A673 (cell line): ENCODE measurements at regions not wholly inside any gene's neighbourhood (a gene's known extent, or its start where the extent isn't known, plus 50 kb on each side); places are given as distances from the start of the nearest gene placed in this dataset.

ENCODE experiments used
- BruUV-seq: library from RNA; stranded (reverse); fragments of 400-500 nt; replicated peaks from 2 replicates; lab custom pipeline; 2021; lab: Mats Ljungman, UMichigan
- CTCF ChIA-PET: fragments of 300-600 bp; sonication (Branson Sonifier 250); formaldehyde crosslinking; loops from one replicate; lab custom pipeline; 2022; ENCODE audit warnings: antibody characterized with exemption; lab: Charles Lee
- POLR2A ChIA-PET: fragments of 300-600 bp; sonication (Branson Sonifier 250); formaldehyde crosslinking; loops from one replicate; lab custom pipeline; 2022; ENCODE audit warnings: antibody characterized with exemption; ENCODE audit not compliant: low non-redundant PET; lab: Charles Lee
- DNase-seq: peaks from one replicate; pipeline ENCODE4 v3.0.0-alpha.2; 2015; ENCODE audit warnings: low spot score
- H3K27ac ChIP-seq: fragments of 200-600 bp; sonication (generic); 2 replicates; pipeline ENCODE4 v1.5.1; 2016; ENCODE audit warnings: mixed run types, low read depth, mild to moderate bottlenecking, mixed read lengths, antibody characterized with exemption, low read length; ENCODE audit not compliant: poor library complexity, severe bottlenecking
- H3K27me3 ChIP-seq: fragments of 200-600 bp; sonication (generic); replicated peaks from 2 replicates; pipeline ENCODE4 v1.6.1; 2017; ENCODE audit warnings: mixed run types, low read depth, mild to moderate bottlenecking, mixed read lengths, antibody characterized with exemption, low read length; ENCODE audit not compliant: insufficient read depth, poor library complexity
- H3K36me3 ChIP-seq: fragments of 200-600 bp; sonication (generic); 2 replicates; pipeline ENCODE4 v1.6.1; 2016; ENCODE audit warnings: mixed run types, mild to moderate bottlenecking, mixed read lengths, antibody characterized with exemption, low read length; ENCODE audit not compliant: insufficient read depth, poor library complexity, severe bottlenecking
- H3K4me1 ChIP-seq: fragments of 200-600 bp; sonication (generic); 2 replicates; pipeline ENCODE4 v1.6.1; 2017; ENCODE audit warnings: mixed run types, mild to moderate bottlenecking, mixed read lengths, antibody characterized with exemption, low read length; ENCODE audit not compliant: insufficient read depth, poor library complexity, severe bottlenecking
- H3K4me3 ChIP-seq: fragments of 200-600 bp; sonication (generic); 2 replicates; pipeline ENCODE4 v1.5.1; 2016; ENCODE audit warnings: low read depth, mixed run types, mild to moderate bottlenecking, mixed read lengths, low read length; ENCODE audit not compliant: poor library complexity, severe bottlenecking
- H3K9me3 ChIP-seq: fragments of 200-600 bp; sonication (generic); 2 replicates; pipeline ENCODE4 v1.6.1; 2016; ENCODE audit warnings: mixed run types, low read depth, mild to moderate bottlenecking, mixed read lengths, antibody characterized with exemption, low read length; ENCODE audit not compliant: poor library complexity, severe bottlenecking
- EZH2 ChIP-seq: fragments of 200-600 bp; sonication (generic); IDR thresholded peaks from 2 replicates; pipeline ENCODE4 v1.6.1; 2017; ENCODE audit warnings: borderline replicate concordance, low read depth, mild to moderate bottlenecking, mixed read lengths, antibody characterized with exemption, low read length; ENCODE audit not compliant: poor library complexity, severe bottlenecking
- intact Hi-C: fragments of 100-400 bp; cut with micrococcal nuclease; formaldehyde crosslinking; loops from one replicate; pipeline ENCODE4 v1.10.0; 2022; ENCODE audit not compliant: unreplicated experiment
- TF ChIP-seq, protein P1 (sequence below): fragments of 300-800, 200-600 bp; sonication (generic); conservative IDR thresholded peaks from 2 replicates; pipeline ENCODE4 v1.5.1; 2017; ENCODE audit warnings: low read depth, mild to moderate bottlenecking, antibody characterized with exemption, low read length, moderate library complexity, mixed read lengths

DNA sequence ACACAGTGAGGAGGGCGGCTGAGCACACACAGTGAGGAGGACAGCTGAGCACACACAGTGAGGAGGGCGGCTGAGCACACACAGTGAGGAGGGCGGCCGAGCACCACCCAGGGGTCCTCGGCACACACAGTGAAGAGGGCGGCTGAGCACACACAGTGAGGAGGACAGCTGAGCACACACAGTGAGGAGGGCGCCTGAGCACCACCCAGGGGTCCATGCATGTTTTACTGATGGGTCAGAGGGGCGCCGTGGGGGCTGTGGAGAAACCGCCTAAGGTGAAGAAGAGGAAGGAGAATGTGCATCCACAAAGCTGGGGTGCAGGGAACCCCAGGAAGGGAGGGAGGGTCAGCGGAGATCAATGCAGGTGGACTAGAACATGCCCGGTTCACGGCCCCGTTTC lies 461.8 kb downstream of the BRD1 start:
- ChIA-PET CTCF (no interaction called here), POLR2A (no interaction called here)
- no peak for DNase-seq
- no peak overlapping the region for H3K4me3 ChIP-seq
- H3K9me3 ChIP-seq, result no peaks in the 10 kb centered on the region
- peaks cover 15% of the 10 kb centered on the region for H3K27me3 ChIP-seq
- intact Hi-C loops, result no loop called here
- H3K4me1 ChIP-seq, result no peaks in the 10 kb centered on the region
- H3K36me3 ChIP-seq, result no peaks in the 10 kb centered on the region
- TF ChIP-seq, protein P1, sequence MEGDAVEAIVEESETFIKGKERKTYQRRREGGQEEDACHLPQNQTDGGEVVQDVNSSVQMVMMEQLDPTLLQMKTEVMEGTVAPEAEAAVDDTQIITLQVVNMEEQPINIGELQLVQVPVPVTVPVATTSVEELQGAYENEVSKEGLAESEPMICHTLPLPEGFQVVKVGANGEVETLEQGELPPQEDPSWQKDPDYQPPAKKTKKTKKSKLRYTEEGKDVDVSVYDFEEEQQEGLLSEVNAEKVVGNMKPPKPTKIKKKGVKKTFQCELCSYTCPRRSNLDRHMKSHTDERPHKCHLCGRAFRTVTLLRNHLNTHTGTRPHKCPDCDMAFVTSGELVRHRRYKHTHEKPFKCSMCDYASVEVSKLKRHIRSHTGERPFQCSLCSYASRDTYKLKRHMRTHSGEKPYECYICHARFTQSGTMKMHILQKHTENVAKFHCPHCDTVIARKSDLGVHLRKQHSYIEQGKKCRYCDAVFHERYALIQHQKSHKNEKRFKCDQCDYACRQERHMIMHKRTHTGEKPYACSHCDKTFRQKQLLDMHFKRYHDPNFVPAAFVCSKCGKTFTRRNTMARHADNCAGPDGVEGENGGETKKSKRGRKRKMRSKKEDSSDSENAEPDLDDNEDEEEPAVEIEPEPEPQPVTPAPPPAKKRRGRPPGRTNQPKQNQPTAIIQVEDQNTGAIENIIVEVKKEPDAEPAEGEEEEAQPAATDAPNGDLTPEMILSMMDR, result no peak
- TF ChIP-seq EZH2, result no peak
- no peak overlapping the region for H3K27ac ChIP-seq
- BruUV-seq, result no TSS peak

DNA sequence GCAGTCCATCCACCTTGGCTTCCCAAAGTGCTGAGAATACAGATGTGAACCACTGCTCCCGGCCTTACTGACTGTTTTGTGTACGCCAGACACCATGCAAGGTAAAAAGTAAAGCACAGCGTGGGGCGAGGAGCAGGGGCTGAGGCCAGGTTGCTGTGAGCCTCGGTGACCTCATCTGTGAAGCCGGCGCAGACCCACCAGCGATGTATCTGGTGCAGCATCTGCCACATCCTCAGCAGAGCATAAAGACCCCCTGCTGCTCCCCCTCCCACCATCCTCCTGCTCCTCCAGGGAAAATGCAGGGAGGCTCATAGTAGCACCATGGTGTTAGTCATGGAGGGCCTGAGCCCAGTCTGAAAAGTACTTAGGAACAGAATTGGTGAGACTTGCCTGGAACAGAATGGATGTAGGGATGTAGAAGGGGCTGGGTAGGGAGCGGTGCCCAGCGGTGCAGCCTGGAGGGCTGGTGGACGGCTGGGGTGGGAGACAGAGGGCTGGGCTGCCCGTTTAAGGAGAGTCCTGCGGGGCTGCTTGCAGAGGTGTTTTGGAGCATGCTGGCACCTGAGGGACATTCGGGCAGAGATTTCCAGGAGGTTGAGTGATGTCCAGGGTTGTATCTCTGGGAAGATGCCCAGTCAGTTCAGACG lies 462.4 kb downstream of the BRD1 start:
- ChIA-PET POLR2A (no interaction called here), CTCF (no interaction called here)
- Histone ChIP-seq H3K9me3 (no peaks in the 10 kb centered on the region), H3K4me3 (no peak overlapping the region), H3K36me3 (no peaks in the 10 kb centered on the region), H3K27me3 (peaks cover 20% of the 10 kb centered on the region), H3K4me1 (no peaks in the 10 kb centered on the region), H3K27ac (no peak overlapping the region)
- TF ChIP-seq EZH2, result no peak
- TF ChIP-seq, protein P1, result no peak
- intact Hi-C loops, result no loop called here
- no peak for DNase-seq
- no TSS peak for BruUV-seq

DNA sequence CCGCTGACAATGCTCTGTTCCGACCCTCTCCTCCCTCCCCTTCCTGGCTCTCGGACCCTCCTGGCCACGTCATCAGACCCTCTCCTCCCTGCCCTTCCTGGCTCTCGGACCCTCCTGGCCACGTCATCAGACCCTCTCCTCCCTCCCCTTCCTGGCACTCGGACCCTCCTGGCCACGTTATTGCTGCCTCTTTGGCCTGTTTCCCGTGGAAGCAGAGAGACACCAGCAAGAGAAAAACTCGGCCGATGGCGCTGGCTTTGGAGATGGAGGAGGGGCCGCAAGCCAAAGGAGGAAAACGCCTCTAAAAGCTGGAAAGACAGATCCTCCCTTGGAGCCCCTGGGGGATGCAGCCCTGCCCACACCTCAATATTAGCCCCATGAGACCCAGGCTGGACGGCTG lies 463.3 kb downstream of the BRD1 start:
- Histone ChIP-seq H3K4me3 (no peak overlapping the region), H3K9me3 (no peaks in the 10 kb centered on the region), H3K36me3 (no peaks in the 10 kb centered on the region), H3K4me1 (no peaks in the 10 kb centered on the region), H3K27ac (no peak overlapping the region), H3K27me3 (peaks cover 21% of the 10 kb centered on the region)
- no peak for DNase-seq
- CTCF ChIA-PET, result no interaction called here
- POLR2A ChIA-PET, result no interaction called here
- TF ChIP-seq, protein P1, result no peak
- no peak for TF ChIP-seq EZH2
- no TSS peak for BruUV-seq
- intact Hi-C loops, result no loop called here
